Astrocyte of the cerebellum (primary cell): ENCODE measurements at regions not wholly inside any gene's neighbourhood (a gene's known extent, or its start where the extent isn't known, plus 50 kb on each side); places are given as distances from the start of the nearest gene placed in this dataset.

Experiments used
- DNase-seq: peaks from one replicate; pipeline ENCODE4 v3.0.0-alpha.2; 2011; ENCODE audit warnings: low read depth
- H3K4me3 ChIP-seq: 2 replicates; pipeline ENCODE4 v1.5.1; 2011; ENCODE audit warnings: mild to moderate bottlenecking, low read depth, low read length, moderate library complexity
- in situ Hi-C: cut with HindIII; loops from 2 replicates; pipeline ENCODE4 v1.10.0; 2017; ENCODE audit warnings: low sequenced_read_pairs
- TF ChIP-seq, protein P1 (sequence below): IDR thresholded peaks from 2 replicates; pipeline ENCODE4 v1.5.1; 2012; ENCODE audit warnings: low read length, low read depth, moderate library complexity, mild to moderate bottlenecking; ENCODE audit errors: missing control alignments

DNA sequence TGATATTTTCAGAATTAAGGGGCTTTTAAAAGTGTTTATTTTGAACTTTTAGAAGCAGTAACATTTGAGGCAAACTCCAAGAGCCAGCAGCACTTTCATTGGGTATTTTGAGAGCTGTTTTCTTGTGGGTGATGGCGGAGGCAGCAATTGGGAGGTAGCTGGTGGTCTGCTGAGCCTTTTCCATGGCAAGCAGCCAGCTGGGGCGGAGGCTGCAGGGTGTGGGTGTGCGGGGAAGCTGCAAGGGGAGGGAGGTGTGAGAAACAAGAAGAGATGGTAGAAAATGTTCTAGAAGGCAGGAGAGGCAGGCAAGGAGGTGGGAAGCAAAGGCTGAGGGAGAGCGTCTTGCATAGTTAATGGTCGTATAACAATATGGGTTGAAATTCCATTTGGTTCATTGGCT lies 223.4 kb upstream of the HTR2A start:
- in situ Hi-C loops: no loop called here
- H3K4me3 ChIP-seq: no peak overlapping the region
- DNase-seq: no peak
- TF ChIP-seq, protein P1, sequence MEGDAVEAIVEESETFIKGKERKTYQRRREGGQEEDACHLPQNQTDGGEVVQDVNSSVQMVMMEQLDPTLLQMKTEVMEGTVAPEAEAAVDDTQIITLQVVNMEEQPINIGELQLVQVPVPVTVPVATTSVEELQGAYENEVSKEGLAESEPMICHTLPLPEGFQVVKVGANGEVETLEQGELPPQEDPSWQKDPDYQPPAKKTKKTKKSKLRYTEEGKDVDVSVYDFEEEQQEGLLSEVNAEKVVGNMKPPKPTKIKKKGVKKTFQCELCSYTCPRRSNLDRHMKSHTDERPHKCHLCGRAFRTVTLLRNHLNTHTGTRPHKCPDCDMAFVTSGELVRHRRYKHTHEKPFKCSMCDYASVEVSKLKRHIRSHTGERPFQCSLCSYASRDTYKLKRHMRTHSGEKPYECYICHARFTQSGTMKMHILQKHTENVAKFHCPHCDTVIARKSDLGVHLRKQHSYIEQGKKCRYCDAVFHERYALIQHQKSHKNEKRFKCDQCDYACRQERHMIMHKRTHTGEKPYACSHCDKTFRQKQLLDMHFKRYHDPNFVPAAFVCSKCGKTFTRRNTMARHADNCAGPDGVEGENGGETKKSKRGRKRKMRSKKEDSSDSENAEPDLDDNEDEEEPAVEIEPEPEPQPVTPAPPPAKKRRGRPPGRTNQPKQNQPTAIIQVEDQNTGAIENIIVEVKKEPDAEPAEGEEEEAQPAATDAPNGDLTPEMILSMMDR: no peak

DNA sequence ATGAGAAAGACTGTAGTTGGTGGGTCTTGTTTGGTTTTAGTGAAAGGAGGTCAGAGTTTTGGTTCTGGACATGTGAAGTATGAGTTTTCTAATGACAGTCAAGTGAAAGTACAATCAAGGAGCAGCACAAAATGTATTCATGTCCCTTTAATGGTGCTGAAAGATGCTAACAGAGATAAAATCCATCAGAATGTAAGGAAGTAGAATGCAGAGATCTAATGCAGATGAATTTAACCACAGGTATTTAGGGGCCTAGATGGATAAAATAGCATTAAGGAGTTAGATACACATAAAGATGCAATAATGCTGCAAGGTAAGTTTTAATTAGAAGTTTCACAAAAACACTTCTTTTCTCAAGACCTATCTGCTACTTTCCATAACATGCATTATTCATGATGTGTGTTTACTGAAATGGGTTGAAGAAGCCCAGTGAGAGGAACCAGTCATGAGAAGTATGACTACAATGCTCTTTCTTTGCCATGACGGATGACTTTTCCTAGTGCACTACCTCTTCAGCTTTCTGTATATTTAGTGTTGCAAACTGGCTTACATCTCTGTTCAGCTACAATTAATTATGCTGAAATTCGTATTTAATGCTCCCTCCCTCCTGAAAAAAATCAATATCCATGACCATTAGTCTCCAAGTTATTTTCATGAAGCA lies 222.9 kb upstream of the HTR2A start:
- TF ChIP-seq, protein P1: no peak
- no peak for DNase-seq
- H3K4me3 ChIP-seq: no peak overlapping the region
- in situ Hi-C loops: no loop called here

GRCh38 chr13:47117268-47117667 lies 220.4 kb upstream of the HTR2A start:
- no peak for DNase-seq
- in situ Hi-C loops: no loop called here
- TF ChIP-seq, protein P1: no peak
- no peak overlapping the region for H3K4me3 ChIP-seq

- in situ Hi-C loops: no loop called here
- no peak overlapping the region for H3K4me3 ChIP-seq
- TF ChIP-seq, protein P1: no peak
- no peak for DNase-seq
Observed at GRCh38 chr13:47114030-47114429, 217.2 kb upstream of the HTR2A start.

GRCh38 chr13:47112903-47113299 lies 216.0 kb upstream of the HTR2A start:
- H3K4me3 ChIP-seq: no peak overlapping the region
- no peak for DNase-seq
- in situ Hi-C loops: no loop called here
- TF ChIP-seq, protein P1: no peak

DNA sequence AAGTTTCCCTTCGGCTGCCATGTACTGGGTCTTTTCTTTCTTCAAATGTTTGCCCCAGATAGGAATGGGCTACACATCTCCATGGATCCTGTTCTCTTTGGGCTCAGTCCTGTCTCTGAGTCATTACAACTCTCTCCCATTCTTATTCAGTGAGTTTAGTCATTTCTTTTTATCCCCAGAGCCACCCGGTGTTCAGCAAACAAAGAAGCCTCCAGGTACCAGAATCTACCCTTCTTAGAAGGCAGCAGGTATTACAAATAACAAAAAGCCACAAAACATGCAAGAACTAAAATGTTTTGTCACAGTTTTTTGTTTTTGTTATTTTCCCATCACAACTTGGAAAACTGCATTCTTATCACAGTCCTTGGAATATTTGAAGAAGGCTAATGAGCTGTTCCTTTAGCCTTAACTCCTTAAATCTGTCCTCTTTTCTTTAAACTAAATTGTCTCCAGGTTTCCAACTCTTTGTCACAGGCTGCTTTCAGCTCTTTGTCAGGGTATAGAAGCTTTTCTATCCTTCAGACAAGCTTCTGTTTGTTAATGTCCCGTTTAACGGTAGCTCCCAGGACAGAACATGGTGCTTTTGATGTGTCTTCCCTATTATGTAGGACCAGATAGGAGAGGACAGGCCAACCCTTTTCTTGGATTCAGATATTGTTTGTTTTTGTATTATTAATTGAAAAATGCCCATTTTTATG lies 215.5 kb upstream of the HTR2A start:
- DNase-seq: no peak
- in situ Hi-C loops: no loop called here
- TF ChIP-seq, protein P1: no peak
- no peak overlapping the region for H3K4me3 ChIP-seq
